HFFc6 (cell line): ENCODE measurements at regions not wholly inside any gene's neighbourhood (a gene's known extent, or its start where the extent isn't known, plus 50 kb on each side); places are given as distances from the start of the nearest gene placed in this dataset.

Source experiments
- DNase-seq: peaks from one replicate; pipeline ENCODE4 v3.0.0-alpha.2; 2018
- H3K27ac Mint-ChIP-seq: 2 replicates; pipeline ENCODE4 v1.8.0; 2020; ENCODE audit warnings: mild to moderate bottlenecking, mixed read lengths
- H3K27me3 Mint-ChIP-seq: 2 replicates; pipeline ENCODE4 v1.8.0; 2021; ENCODE audit warnings: mild to moderate bottlenecking, moderate library complexity, mixed read lengths; ENCODE audit not compliant: insufficient read depth
- H3K36me3 Mint-ChIP-seq: 2 replicates; pipeline ENCODE4 v1.8.0; 2021; ENCODE audit warnings: low read depth, mixed read lengths
- H3K4me1 Mint-ChIP-seq: 2 replicates; pipeline ENCODE4 v1.8.0; 2020; ENCODE audit warnings: low read depth, mixed read lengths
- H3K4me3 Mint-ChIP-seq: 2 replicates; pipeline ENCODE4 v1.8.0; 2020; ENCODE audit warnings: mild to moderate bottlenecking, moderate library complexity, mixed read lengths
- H3K9me3 Mint-ChIP-seq: 2 replicates; pipeline ENCODE4 v1.8.0; 2020; ENCODE audit warnings: mild to moderate bottlenecking, mixed read lengths
- CTCF ChIP-seq: fragments of 200-600 bp; sonication (generic); IDR thresholded peaks from 2 replicates; pipeline ENCODE4 v1.5.0; 2021; ENCODE audit warnings: antibody characterized with exemption, mild to moderate bottlenecking

GRCh38 chr3:72230774-72231379 lies 445.9 kb upstream of the PROK2 start:
- DNase-seq, result no peak
- H3K27me3 Mint-ChIP-seq, result peaks cover 29% of the 10 kb centered on the region

GRCh38 chr3:72229952-72230351 lies 445.0 kb upstream of the PROK2 start:
- peaks cover 29% of the 10 kb centered on the region for H3K27me3 Mint-ChIP-seq
- DNase-seq, result no peak
- peaks cover 9% of the 10 kb centered on the region for H3K4me1 Mint-ChIP-seq
- no peak for TF ChIP-seq CTCF
- no peak overlapping the region for H3K4me3 Mint-ChIP-seq
- H3K9me3 Mint-ChIP-seq, result peaks cover 13% of the 10 kb centered on the region
- H3K27ac Mint-ChIP-seq, result no peak overlapping the region
- H3K36me3 Mint-ChIP-seq, result peaks cover 4% of the 10 kb centered on the region

More at GRCh38 chr3:72230774-72231379, 445.9 kb upstream of the PROK2 start:
- H3K9me3 Mint-ChIP-seq, result peaks cover 3% of the 10 kb centered on the region
- peaks cover 9% of the 10 kb centered on the region for H3K4me1 Mint-ChIP-seq
- H3K4me3 Mint-ChIP-seq, result no peak overlapping the region
- TF ChIP-seq CTCF, result no peak
- no peaks in the 10 kb centered on the region for H3K36me3 Mint-ChIP-seq
- no peak overlapping the region for H3K27ac Mint-ChIP-seq

GRCh38 chr3:72227486-72228070 lies 442.6 kb upstream of the PROK2 start:
- no peak overlapping the region for H3K4me3 Mint-ChIP-seq
- no peaks in the 10 kb centered on the region for H3K4me1 Mint-ChIP-seq
- DNase-seq, result no peak
- peaks cover 21% of the 10 kb centered on the region for H3K27me3 Mint-ChIP-seq
- H3K27ac Mint-ChIP-seq, result no peak overlapping the region
- no peak for TF ChIP-seq CTCF
- H3K9me3 Mint-ChIP-seq, result peaks cover 25% of the 10 kb centered on the region
- peaks cover 12% of the 10 kb centered on the region for H3K36me3 Mint-ChIP-seq

- TF ChIP-seq CTCF, result no peak
- Mint-ChIP-seq H3K9me3 (peaks cover 25% of the 10 kb centered on the region), H3K4me1 (no peaks in the 10 kb centered on the region), H3K4me3 (no peak overlapping the region), H3K27ac (no peak overlapping the region), H3K36me3 (peaks cover 12% of the 10 kb centered on the region), H3K27me3 (peaks cover 14% of the 10 kb centered on the region)
- no peak for DNase-seq
Measured at GRCh38 chr3:72224804-72225509, 440.0 kb upstream of the PROK2 start.

- H3K36me3 Mint-ChIP-seq, result peaks cover 12% of the 10 kb centered on the region
- H3K27me3 Mint-ChIP-seq, result peaks cover 14% of the 10 kb centered on the region
- H3K27ac Mint-ChIP-seq, result no peak overlapping the region
- no peak overlapping the region for H3K4me3 Mint-ChIP-seq
- no peak for DNase-seq
- H3K4me1 Mint-ChIP-seq, result no peaks in the 10 kb centered on the region
- no peak for TF ChIP-seq CTCF
- peaks cover 25% of the 10 kb centered on the region for H3K9me3 Mint-ChIP-seq
Measured at GRCh38 chr3:72223628-72224027, 438.7 kb upstream of the PROK2 start.
